HEK293 (cell line): ENCODE measurements at regions not wholly inside any gene's neighbourhood (a gene's known extent, or its start where the extent isn't known, plus 50 kb on each side); places are given as distances from the start of the nearest gene placed in this dataset.

ENCODE experiments used
- CTCF ChIA-PET: fragments of 350-600 bp; formaldehyde crosslinking; extraction: SDS; loops from one replicate; lab custom pipeline; 2021; ENCODE audit warnings: antibody characterized with exemption; lab: Yijun Ruan, JAX
- POLR2A ChIA-PET: fragments of 300-600 bp; formaldehyde crosslinking; extraction: SDS; loops from one replicate; lab custom pipeline; 2020; ENCODE audit warnings: antibody characterized with exemption, inconsistent platforms; lab: Yijun Ruan, JAX
- H3K27ac ChIP-seq: fragments of 200-500 bp; sonication (Bioruptor generic); 2 replicates; pipeline ENCODE4 v1.5.1; 2014; ENCODE audit warnings: low read depth, low read length, control low read depth, inconsistent platforms; ENCODE audit errors: extremely low read depth
- H3K36me3 ChIP-seq, 2 experiments: fragments of 200-500 bp in 1 of 2; sonication (Bioruptor generic) in 1 of 2; 1 replicate in 1 of 2; 2 replicates in 1 of 2; pipeline ENCODE4 v1.5.1; 2014 to 2017; ENCODE audit warnings: inconsistent platforms in 2 of 2, low read length in 2 of 2; ENCODE audit not compliant: control insufficient read depth in 2 of 2, insufficient read depth in 1 of 2
- H3K4me1 ChIP-seq: fragments of 200-500 bp; sonication (Bioruptor generic); 2 replicates; pipeline ENCODE4 v1.5.1; 2014; ENCODE audit warnings: mild to moderate bottlenecking, low read length, inconsistent platforms; ENCODE audit not compliant: control insufficient read depth, insufficient read depth
- H3K4me3 ChIP-seq: 2 replicates; pipeline ENCODE4 v1.5.1; 2011; ENCODE audit warnings: low read depth, mild to moderate bottlenecking, control low read depth, low read length, moderate library complexity
- H3K9me3 ChIP-seq: fragments of 200-500 bp; sonication (Bioruptor generic); 2 replicates; pipeline ENCODE4 v1.5.1; 2014; ENCODE audit warnings: low read depth, low read length, inconsistent platforms; ENCODE audit not compliant: control insufficient read depth, insufficient read depth
- GFI1B ChIP-seq: fragments of 450-650 bp; formaldehyde crosslinking; IDR thresholded peaks from 2 replicates; pipeline ENCODE4 v1.5.1; 2016; ENCODE audit warnings: missing biosample characterization, missing genetic modification characterization
- GLIS2 ChIP-seq: fragments of 450-650 bp; formaldehyde crosslinking; IDR thresholded peaks from 2 replicates; pipeline ENCODE4 v1.5.1; 2016; ENCODE audit warnings: missing biosample characterization, missing genetic modification characterization
- KLF1 ChIP-seq: fragments of 450-650 bp; formaldehyde crosslinking; IDR thresholded peaks from 2 replicates; pipeline ENCODE4 v1.5.1; 2016; ENCODE audit warnings: missing biosample characterization, missing genetic modification characterization
- KLF16 ChIP-seq: fragments of 450-650 bp; formaldehyde crosslinking; IDR thresholded peaks from 2 replicates; pipeline ENCODE4 v1.5.1; 2017; ENCODE audit warnings: missing biosample characterization, missing genetic modification characterization
- KLF7 ChIP-seq: fragments of 450-650 bp; formaldehyde crosslinking; IDR thresholded peaks from 2 replicates; pipeline ENCODE4 v1.5.1; 2016; ENCODE audit warnings: missing biosample characterization, missing genetic modification characterization, borderline replicate concordance
- KLF9 ChIP-seq: fragments of 450-650 bp; formaldehyde crosslinking; IDR thresholded peaks from 2 replicates; pipeline ENCODE4 v1.5.1; 2016; ENCODE audit warnings: missing biosample characterization, missing genetic modification characterization, low read depth
- PRDM1 ChIP-seq: fragments of 450-650 bp; formaldehyde crosslinking; IDR thresholded peaks from 2 replicates; pipeline ENCODE4; 2016; ENCODE audit warnings: missing biosample characterization, missing genetic modification characterization
- TCF7L2 ChIP-seq: IDR thresholded peaks from 2 replicates; pipeline ENCODE4 v1.6.1; 2011; ENCODE audit warnings: low read depth, mild to moderate bottlenecking, inconsistent platforms, low read length, moderate library complexity, borderline replicate concordance
- ZFP3 ChIP-seq: fragments of 450-650 bp; formaldehyde crosslinking; IDR thresholded peaks from 2 replicates; pipeline ENCODE4 v1.5.1; 2016; ENCODE audit warnings: low read depth, missing biosample characterization, missing genetic modification characterization
- ZFP41 ChIP-seq: fragments of 450-650 bp; formaldehyde crosslinking; IDR thresholded peaks from 2 replicates; pipeline ENCODE4 v1.5.1; 2016; ENCODE audit warnings: missing biosample characterization, missing genetic modification characterization, borderline replicate concordance
- ZNF302 ChIP-seq: fragments of 450-650 bp; formaldehyde crosslinking; IDR thresholded peaks from 2 replicates; pipeline ENCODE4 v1.5.1; 2016; ENCODE audit warnings: missing biosample characterization, missing genetic modification characterization, low read depth
- ZNF473 ChIP-seq: fragments of 450-650 bp; formaldehyde crosslinking; IDR thresholded peaks from 2 replicates; pipeline ENCODE4 v1.5.1; 2017; ENCODE audit warnings: missing biosample characterization, missing genetic modification characterization
- ZNF529 ChIP-seq: fragments of 450-650 bp; formaldehyde crosslinking; IDR thresholded peaks from 2 replicates; pipeline ENCODE4 v1.5.1; 2017; ENCODE audit warnings: missing genetic modification characterization, missing biosample characterization; ENCODE audit not compliant: insufficient replicate concordance
- ZNF776 ChIP-seq: fragments of 450-650 bp; formaldehyde crosslinking; IDR thresholded peaks from 2 replicates; pipeline ENCODE4 v1.5.0; 2017; ENCODE audit warnings: missing biosample characterization, missing genetic modification characterization, borderline replicate concordance
- ZNF791 ChIP-seq: fragments of 450-650 bp; formaldehyde crosslinking; IDR thresholded peaks from 2 replicates; pipeline ENCODE4 v1.5.1; 2016; ENCODE audit warnings: missing biosample characterization, missing genetic modification characterization
- ZNF792 ChIP-seq: fragments of 450-650 bp; formaldehyde crosslinking; IDR thresholded peaks from 2 replicates; pipeline ENCODE4 v1.5.1; 2016; ENCODE audit warnings: missing biosample characterization, missing genetic modification characterization
- ZNF830 ChIP-seq: fragments of 450-650 bp; IDR thresholded peaks from 2 replicates; pipeline ENCODE4 v1.5.0; 2018; ENCODE audit warnings: missing biosample characterization, missing genetic modification characterization, low read depth, mild to moderate bottlenecking, moderate library complexity
- TF ChIP-seq, protein P1 (sequence below): fragments of 450-650 bp; formaldehyde crosslinking; IDR thresholded peaks from 2 replicates; pipeline ENCODE4 v1.5.1; 2016; ENCODE audit warnings: missing biosample characterization, missing genetic modification characterization
- TF ChIP-seq, protein P2 (sequence below): fragments of 450-650 bp; formaldehyde crosslinking; IDR thresholded peaks from 2 replicates; pipeline ENCODE4 v1.5.1; 2016; ENCODE audit warnings: missing biosample characterization, missing genetic modification characterization
- TF ChIP-seq, protein P3 (sequence below): fragments of 450-650 bp; formaldehyde crosslinking; IDR thresholded peaks from 2 replicates; pipeline ENCODE4 v1.5.1; 2016; ENCODE audit warnings: missing biosample characterization, missing genetic modification characterization
- TF ChIP-seq, protein P4 (sequence below): fragments of 450-650 bp; formaldehyde crosslinking; IDR thresholded peaks from 2 replicates; pipeline ENCODE4 v1.5.1; 2016; ENCODE audit warnings: missing biosample characterization, missing genetic modification characterization
- TF ChIP-seq, protein P5 (sequence below): fragments of 450-650 bp; formaldehyde crosslinking; IDR thresholded peaks from 2 replicates; pipeline ENCODE4 v1.5.1; 2017; ENCODE audit warnings: missing biosample characterization, missing genetic modification characterization
- TF ChIP-seq, protein P6 (sequence below): fragments of 450-650 bp; IDR thresholded peaks from 2 replicates; pipeline ENCODE4 v1.5.1; 2018; ENCODE audit warnings: missing biosample characterization, mild to moderate bottlenecking, missing genetic modification characterization

DNA sequence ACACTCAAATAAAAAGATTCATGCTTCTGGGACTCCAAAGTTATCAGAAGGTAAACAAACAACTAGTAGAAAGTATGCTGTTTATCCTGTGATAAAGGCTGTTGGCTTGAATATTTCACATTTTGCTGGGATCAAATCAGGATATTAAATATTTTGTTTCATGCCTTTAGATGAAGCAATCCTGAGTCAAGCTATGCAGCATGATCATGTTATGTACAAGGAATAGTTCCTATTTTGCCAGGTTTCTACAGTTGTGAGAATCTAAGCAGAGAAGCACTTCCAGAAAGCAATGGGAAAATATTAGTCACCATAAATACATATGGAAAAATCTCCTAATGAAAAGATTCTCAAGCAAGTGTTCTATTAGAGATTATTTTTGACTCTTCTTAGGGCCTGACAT, 262.8 kb upstream of the PCDH15 start:
- TF ChIP-seq ZNF791: no peak
- no peak for TF ChIP-seq GFI1B (tag by site-specific recombination)
- no peak for TF ChIP-seq KLF16 (tag by site-specific recombination)
- no peak for TF ChIP-seq KLF9 (tag by site-specific recombination)
- no peak for TF ChIP-seq ZNF302 (tag by site-specific recombination)
- TF ChIP-seq GLIS2 (tag by site-specific recombination): no peak
- TF ChIP-seq TCF7L2: no peak
- no peak for TF ChIP-seq ZFP41
- H3K36me3 ChIP-seq: no peaks in the 10 kb centered on the region
- H3K27ac ChIP-seq: no peak overlapping the region
- H3K4me3 ChIP-seq: no peak overlapping the region
- CTCF ChIA-PET: no interaction called here
- no peaks in the 10 kb centered on the region for H3K9me3 ChIP-seq
- POLR2A ChIA-PET: no interaction called here
- no peaks in the 10 kb centered on the region for H3K4me1 ChIP-seq

DNA sequence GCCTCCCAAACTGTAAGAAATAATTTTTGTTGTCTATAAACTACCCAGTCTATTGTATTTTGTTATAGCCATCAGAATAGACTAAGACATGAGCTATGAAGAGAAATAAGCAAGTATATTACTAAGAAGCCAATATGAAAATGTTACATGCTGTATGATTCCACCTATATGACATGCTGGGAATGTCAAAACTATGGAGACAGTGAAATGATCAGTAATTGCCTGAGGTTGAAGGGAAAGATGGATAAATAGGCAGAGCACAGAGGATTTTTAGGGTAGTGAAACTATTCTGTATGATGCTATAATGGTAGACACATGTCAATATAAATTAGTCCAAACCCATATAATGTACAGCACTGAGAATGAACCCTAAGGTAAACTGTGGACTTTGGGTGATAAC, 261.3 kb upstream of the PCDH15 start:
- ChIA-PET POLR2A (no interaction called here), CTCF (interaction anchor here (0.6 kb wide), 1 partner anchor 393 kb away, joined by 3 read pairs; no protein-coding TSS in a partner anchor)
- Histone ChIP-seq H3K36me3 (no peaks in the 10 kb centered on the region), H3K4me1 (no peaks in the 10 kb centered on the region), H3K4me3 (no peak overlapping the region), H3K9me3 (no peaks in the 10 kb centered on the region), H3K27ac (no peak overlapping the region)
- TF ChIP-seq ZFP3: no peak
- TF ChIP-seq ZNF792 (tag by site-specific recombination): no peak
- TF ChIP-seq ZNF473: no peak
- TF ChIP-seq ZNF529 (tag by site-specific recombination): no peak
- TF ChIP-seq, protein P1, sequence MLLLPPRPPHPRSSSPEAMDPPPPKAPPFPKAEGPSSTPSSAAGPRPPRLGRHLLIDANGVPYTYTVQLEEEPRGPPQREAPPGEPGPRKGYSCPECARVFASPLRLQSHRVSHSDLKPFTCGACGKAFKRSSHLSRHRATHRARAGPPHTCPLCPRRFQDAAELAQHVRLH (tag by site-specific recombination): no peak
- TF ChIP-seq, protein P2, sequence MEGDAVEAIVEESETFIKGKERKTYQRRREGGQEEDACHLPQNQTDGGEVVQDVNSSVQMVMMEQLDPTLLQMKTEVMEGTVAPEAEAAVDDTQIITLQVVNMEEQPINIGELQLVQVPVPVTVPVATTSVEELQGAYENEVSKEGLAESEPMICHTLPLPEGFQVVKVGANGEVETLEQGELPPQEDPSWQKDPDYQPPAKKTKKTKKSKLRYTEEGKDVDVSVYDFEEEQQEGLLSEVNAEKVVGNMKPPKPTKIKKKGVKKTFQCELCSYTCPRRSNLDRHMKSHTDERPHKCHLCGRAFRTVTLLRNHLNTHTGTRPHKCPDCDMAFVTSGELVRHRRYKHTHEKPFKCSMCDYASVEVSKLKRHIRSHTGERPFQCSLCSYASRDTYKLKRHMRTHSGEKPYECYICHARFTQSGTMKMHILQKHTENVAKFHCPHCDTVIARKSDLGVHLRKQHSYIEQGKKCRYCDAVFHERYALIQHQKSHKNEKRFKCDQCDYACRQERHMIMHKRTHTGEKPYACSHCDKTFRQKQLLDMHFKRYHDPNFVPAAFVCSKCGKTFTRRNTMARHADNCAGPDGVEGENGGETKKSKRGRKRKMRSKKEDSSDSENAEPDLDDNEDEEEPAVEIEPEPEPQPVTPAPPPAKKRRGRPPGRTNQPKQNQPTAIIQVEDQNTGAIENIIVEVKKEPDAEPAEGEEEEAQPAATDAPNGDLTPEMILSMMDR: no peak
- no peak for TF ChIP-seq ZNF776

DNA sequence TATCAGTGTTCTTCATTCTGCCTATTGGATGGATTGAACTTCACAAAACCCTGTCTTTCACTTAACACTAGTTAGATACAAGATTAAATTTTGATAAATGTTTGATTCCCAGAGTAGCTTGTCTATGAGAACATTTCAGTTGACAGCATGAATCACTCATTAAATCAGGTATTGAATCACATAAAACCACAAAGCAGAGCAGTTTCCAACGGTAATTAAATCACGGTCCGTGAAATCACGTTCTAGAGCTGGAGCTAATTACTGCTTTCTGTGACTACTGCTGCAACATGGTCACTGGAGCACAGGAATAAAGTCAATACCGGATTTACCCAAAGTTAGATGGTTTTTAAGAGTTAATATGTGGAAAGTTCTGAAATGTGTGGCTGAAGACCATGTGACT, 257.8 kb upstream of the PCDH15 start:
- POLR2A ChIA-PET: no interaction called here
- Histone ChIP-seq H3K9me3 (no peaks in the 10 kb centered on the region), H3K36me3 (no peaks in the 10 kb centered on the region), H3K4me3 (no peak overlapping the region), H3K27ac (no peak overlapping the region), H3K4me1 (no peaks in the 10 kb centered on the region)
- TF ChIP-seq, protein P3, sequence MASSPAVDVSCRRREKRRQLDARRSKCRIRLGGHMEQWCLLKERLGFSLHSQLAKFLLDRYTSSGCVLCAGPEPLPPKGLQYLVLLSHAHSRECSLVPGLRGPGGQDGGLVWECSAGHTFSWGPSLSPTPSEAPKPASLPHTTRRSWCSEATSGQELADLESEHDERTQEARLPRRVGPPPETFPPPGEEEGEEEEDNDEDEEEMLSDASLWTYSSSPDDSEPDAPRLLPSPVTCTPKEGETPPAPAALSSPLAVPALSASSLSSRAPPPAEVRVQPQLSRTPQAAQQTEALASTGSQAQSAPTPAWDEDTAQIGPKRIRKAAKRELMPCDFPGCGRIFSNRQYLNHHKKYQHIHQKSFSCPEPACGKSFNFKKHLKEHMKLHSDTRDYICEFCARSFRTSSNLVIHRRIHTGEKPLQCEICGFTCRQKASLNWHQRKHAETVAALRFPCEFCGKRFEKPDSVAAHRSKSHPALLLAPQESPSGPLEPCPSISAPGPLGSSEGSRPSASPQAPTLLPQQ (tag by site-specific recombination): no peak
- TF ChIP-seq ZNF830 (no peak), KLF7 (tag by site-specific recombination) (no peak), PRDM1 (no peak), GLIS2 (tag by site-specific recombination) (no peak), KLF1 (tag by site-specific recombination) (no peak)
- TF ChIP-seq, protein P4, sequence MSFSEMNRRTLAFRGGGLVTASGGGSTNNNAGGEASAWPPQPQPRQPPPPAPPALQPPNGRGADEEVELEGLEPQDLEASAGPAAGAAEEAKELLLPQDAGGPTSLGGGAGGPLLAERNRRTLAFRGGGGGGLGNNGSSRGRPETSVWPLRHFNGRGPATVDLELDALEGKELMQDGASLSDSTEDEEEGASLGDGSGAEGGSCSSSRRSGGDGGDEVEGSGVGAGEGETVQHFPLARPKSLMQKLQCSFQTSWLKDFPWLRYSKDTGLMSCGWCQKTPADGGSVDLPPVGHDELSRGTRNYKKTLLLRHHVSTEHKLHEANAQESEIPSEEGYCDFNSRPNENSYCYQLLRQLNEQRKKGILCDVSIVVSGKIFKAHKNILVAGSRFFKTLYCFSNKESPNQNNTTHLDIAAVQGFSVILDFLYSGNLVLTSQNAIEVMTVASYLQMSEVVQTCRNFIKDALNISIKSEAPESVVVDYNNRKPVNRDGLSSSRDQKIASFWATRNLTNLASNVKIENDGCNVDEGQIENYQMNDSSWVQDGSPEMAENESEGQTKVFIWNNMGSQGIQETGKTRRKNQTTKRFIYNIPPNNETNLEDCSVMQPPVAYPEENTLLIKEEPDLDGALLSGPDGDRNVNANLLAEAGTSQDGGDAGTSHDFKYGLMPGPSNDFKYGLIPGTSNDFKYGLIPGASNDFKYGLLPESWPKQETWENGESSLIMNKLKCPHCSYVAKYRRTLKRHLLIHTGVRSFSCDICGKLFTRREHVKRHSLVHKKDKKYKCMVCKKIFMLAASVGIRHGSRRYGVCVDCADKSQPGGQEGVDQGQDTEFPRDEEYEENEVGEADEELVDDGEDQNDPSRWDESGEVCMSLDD (tag by site-specific recombination): no peak
- TF ChIP-seq, protein P5, sequence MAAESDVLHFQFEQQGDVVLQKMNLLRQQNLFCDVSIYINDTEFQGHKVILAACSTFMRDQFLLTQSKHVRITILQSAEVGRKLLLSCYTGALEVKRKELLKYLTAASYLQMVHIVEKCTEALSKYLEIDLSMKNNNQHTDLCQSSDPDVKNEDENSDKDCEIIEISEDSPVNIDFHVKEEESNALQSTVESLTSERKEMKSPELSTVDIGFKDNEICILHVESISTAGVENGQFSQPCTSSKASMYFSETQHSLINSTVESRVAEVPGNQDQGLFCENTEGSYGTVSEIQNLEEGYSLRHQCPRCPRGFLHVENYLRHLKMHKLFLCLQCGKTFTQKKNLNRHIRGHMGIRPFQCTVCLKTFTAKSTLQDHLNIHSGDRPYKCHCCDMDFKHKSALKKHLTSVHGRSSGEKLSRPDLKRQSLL (tag by site-specific recombination): no peak
- TF ChIP-seq, protein P6, sequence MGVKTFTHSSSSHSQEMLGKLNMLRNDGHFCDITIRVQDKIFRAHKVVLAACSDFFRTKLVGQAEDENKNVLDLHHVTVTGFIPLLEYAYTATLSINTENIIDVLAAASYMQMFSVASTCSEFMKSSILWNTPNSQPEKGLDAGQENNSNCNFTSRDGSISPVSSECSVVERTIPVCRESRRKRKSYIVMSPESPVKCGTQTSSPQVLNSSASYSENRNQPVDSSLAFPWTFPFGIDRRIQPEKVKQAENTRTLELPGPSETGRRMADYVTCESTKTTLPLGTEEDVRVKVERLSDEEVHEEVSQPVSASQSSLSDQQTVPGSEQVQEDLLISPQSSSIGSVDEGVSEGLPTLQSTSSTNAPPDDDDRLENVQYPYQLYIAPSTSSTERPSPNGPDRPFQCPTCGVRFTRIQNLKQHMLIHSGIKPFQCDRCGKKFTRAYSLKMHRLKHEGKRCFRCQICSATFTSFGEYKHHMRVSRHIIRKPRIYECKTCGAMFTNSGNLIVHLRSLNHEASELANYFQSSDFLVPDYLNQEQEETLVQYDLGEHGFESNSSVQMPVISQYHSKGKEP: no peak
- CTCF ChIA-PET: no interaction called here
